ENCODE measurements at regions not wholly inside any gene's neighbourhood (a gene's known extent, or its start where the extent isn't known, plus 50 kb on each side); places are given as distances from the start of the nearest gene placed in this dataset.

DNA sequence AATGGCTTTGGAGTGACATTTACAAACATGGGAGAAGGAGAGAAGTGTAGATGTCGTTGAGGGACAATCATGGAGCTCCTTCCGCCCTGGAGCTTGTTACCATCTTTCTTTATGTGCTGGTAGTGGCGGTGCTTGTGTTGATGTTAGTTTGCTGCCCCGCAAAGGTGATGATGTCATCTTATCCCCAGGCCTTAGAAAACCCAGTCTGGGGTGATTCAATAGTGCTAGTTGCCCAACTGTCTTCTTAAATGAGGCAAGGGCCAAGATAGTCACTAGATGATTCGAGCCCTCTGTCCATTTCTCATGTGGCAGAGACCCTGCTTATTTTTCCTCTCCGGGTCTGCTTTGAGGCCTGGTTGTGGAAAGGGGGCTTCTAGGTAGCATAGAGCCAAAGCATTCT is 277.4 kb downstream of the CCSER2 start:
- no peak overlapping the region for H3K27ac ChIP-seq
- no peak for TF ChIP-seq ZFX (IDR thresholded peaks at IDR 0.05; ENCODE audit: borderline replicate concordance)
- TF ChIP-seq, protein P1, sequence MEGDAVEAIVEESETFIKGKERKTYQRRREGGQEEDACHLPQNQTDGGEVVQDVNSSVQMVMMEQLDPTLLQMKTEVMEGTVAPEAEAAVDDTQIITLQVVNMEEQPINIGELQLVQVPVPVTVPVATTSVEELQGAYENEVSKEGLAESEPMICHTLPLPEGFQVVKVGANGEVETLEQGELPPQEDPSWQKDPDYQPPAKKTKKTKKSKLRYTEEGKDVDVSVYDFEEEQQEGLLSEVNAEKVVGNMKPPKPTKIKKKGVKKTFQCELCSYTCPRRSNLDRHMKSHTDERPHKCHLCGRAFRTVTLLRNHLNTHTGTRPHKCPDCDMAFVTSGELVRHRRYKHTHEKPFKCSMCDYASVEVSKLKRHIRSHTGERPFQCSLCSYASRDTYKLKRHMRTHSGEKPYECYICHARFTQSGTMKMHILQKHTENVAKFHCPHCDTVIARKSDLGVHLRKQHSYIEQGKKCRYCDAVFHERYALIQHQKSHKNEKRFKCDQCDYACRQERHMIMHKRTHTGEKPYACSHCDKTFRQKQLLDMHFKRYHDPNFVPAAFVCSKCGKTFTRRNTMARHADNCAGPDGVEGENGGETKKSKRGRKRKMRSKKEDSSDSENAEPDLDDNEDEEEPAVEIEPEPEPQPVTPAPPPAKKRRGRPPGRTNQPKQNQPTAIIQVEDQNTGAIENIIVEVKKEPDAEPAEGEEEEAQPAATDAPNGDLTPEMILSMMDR (IDR thresholded peaks at IDR 0.05) = no peak

DNA sequence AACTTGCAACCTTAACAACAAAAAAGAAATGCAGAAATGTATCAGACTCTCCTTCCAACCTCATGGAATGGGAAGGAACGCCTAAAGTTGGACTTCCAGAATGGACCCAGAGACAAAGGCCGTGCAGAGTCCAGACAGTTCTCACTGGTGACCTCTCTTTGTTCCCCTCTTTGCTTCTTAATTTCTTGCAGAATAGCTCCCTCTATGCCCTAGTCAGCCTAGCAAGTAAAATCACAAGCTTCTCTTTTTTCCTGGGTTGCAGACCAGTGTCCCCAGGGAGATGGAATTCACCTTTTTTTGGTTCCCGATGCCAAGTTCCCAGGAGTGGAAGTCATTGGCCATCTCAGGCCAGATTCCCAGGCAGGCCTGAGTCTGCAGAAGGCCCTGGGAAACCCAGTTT is 278.0 kb downstream of the CCSER2 start:
- H3K27ac ChIP-seq = no peak overlapping the region
- TF ChIP-seq, protein P1 (IDR thresholded peaks at IDR 0.05) = no peak
- no peak for TF ChIP-seq ZFX (IDR thresholded peaks at IDR 0.05; ENCODE audit: borderline replicate concordance)

DNA sequence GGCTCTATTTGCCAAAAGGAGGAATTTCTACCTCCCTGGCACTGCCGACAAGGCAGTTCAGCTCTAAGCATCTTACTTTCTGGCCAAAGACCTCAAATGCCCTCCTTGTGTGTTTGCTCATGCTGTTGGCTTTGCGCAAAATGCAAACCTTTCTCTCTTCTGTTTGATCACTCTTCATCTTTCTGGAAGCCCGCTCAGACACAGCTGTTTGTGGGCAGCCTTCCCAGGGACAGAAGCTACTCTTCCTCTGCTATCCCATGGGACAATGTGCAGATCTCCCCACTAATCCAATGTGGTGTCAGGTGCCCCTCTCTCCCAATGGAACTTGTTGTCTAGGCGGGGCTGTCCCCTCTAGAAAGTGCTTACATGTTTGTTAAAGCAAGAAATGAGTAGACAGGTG is 278.7 kb downstream of the CCSER2 start:
- H3K27ac ChIP-seq = no peak overlapping the region
- TF ChIP-seq, protein P1 (IDR thresholded peaks at IDR 0.05) = no peak
- no peak for TF ChIP-seq ZFX (IDR thresholded peaks at IDR 0.05; ENCODE audit: borderline replicate concordance)

DNA sequence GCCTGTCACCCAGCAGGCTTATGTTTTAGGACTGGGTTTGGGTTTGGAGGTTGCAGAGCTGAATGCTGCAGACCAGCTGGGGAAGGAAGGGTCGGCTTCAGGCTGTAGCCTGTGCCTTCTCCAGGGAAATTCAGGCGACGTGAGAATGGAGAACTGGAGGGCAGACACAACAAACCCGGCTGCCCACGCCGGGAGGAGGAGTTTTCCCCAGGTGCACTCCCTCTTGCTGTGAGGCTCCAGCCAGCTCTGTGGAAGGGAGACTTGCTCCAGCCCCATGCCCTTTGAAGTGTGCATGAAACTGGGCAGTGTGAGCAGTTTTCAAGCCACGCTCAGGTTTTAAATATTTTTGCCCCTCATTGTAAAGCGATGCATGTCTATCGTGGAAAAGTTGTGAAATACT is 279.1 kb downstream of the CCSER2 start:
- TF ChIP-seq, protein P1 (IDR thresholded peaks at IDR 0.05) = no peak
- no peak for TF ChIP-seq ZFX (IDR thresholded peaks at IDR 0.05; ENCODE audit: borderline replicate concordance)
- H3K27ac ChIP-seq = no peak overlapping the region

DNA sequence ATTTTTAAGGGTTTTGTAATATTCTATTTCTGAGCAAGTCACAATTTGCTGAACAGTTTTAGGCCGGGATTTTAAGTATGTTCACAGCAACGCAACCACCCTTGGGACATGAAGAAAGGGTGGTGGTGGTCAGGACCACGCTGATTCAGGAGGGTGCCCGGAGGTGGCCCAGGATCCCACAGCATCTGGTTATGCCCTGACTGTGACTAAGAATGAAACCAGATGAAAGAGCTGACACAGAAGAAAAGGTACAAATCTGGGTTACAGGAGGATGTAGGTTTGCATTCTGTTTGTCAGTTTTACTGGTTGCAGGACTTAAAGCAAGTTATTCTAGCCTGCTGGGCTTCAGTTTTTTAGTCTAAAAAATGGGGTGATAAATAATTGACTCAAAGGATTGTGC is 279.7 kb downstream of the CCSER2 start:
- TF ChIP-seq ZFX (IDR thresholded peaks at IDR 0.05; ENCODE audit: borderline replicate concordance) = no peak
- TF ChIP-seq, protein P1 (IDR thresholded peaks at IDR 0.05) = no peak
- H3K27ac ChIP-seq = no peak overlapping the region

DNA sequence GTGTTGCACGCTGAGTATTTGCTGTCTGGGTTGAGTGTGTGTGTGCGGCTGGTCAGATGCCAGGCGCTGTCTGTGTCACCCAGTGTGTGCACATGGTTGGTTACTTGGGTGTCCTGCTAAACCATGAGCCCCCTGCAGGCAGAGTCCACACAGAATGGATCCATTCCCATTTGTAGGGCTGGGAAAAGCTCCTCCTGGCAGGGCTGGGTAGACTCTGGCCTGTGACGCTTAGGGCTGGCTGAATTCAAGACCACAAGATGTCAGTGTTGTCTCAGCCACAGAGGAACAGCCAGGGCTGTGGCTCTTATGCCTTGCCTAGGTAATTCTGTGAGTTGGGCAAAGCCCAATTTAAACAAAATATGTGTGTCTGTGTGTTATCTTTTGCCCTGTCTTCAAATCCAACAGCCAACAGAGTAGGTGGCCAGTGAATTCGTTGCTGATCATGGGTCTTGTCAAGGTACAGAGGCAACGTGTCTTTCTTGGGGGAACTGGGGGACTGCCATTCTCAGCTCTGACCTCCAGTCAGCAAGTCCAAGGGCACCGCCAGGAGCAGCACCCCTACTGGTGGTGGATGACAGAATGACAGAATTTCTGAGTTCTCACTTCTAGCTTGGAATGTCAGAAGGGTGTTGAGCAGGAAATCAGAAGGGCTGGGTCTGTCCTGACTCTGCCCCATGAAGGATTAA is 285.1 kb downstream of the CCSER2 start:
- no peak overlapping the region for H3K27ac ChIP-seq

More for the DNA sequence above, 285.1 kb downstream of the CCSER2 start:
- TF ChIP-seq, protein P1 (IDR thresholded peaks at IDR 0.05) = peak; percentile 82
- no peak for TF ChIP-seq ZFX (IDR thresholded peaks at IDR 0.05; ENCODE audit: borderline replicate concordance)

Measured in 22Rv1 (cell line).